ENCODE measurements at regions not wholly inside any gene's neighbourhood (a gene's known extent, or its start where the extent isn't known, plus 50 kb on each side); places are given as distances from the start of the nearest gene placed in this dataset.

DNA sequence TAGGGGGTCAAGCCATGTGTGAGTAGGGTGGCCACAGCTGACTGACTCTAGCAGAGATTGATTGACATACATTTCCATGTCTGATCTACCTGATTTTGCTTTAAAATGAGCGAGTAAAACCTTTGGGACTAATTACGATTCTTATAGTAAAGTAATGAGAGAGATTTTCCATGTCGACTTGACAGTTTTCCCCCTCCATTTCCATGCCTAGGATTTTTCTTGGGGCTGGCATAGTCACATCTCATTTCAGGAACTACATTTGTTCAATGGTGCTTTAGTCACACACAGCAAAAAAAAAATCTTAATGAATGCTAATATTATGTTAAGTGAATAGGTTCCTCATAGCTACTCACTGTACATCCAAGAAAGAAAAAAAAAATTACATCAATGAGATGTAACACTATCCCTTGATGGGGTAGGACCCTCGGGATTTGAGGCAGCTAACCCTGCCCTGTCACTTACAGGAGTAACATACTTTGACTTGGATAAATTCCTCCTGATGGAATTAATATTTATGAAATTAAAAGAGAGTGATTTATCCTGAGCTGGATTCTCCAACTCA lies 690.9 kb downstream of the TDRD15 start:
- Histone ChIP-seq H3K9ac (ENCODE audit: low read depth, low read length, poor library complexity) (no peak overlapping the region), H3K27ac (replicated peaks; ENCODE audit: low read length) (no peak overlapping the region), H2BK15ac (ENCODE audit: low read length) (no peak overlapping the region), H2BK12ac (ENCODE audit: low read length) (no peak overlapping the region), H3K9me3 (replicated peaks in 1 of 2; ENCODE audit: control insufficient read depth in 2 of 2, insufficient read depth in 1 of 2, low read depth in 1 of 2, low read length in 2 of 2) (no peaks in the 10 kb centered on the region), H3K4me2 (ENCODE audit: insufficient read depth, low read length, poor library complexity, severe bottlenecking) (no peak overlapping the region), H3K36me3 (replicated peaks in 1 of 2; ENCODE audit: control insufficient read depth in 2 of 2, insufficient read depth in 2 of 2, low read length in 2 of 2) (no peaks in the 10 kb centered on the region), H2AK5ac (ENCODE audit: low read depth, low read length) (no peak overlapping the region), H3K27me3 (ENCODE audit: control insufficient read depth in 3 of 3, insufficient read depth in 3 of 3, low read depth in 1 of 3, low read length in 3 of 3) (no peaks in the 10 kb centered on the region), H2BK120ac (ENCODE audit: low read depth, low read length) (no peak overlapping the region), H2BK5ac (ENCODE audit: low read length) (no peak overlapping the region), H3K4ac (ENCODE audit: low read length) (no peak overlapping the region), H4K91ac (ENCODE audit: low read depth, low read length, poor library complexity) (no peak overlapping the region), H4K8ac (ENCODE audit: low read depth, low read length) (no peak overlapping the region), H2AFZ (ENCODE audit: low read length) (no peak overlapping the region), H3K14ac (ENCODE audit: low read length) (no peak overlapping the region), H3K4me1 (ENCODE audit: control insufficient read depth in 2 of 2, insufficient read depth in 1 of 2, low read depth in 1 of 2, low read length in 2 of 2) (peaks cover 0 to 6% of the 10 kb centered on the region in 2 donors), H3K4me3 (ENCODE audit: low read length in 2 of 2) (no peak overlapping the region), H3K79me1 (ENCODE audit: low read depth, low read length) (no peaks in the 10 kb centered on the region), H3K23ac (ENCODE audit: low read depth, low read length, poor library complexity) (no peak overlapping the region), H3K18ac (ENCODE audit: low read length) (no peak overlapping the region)
- no CpG with 5 or more reads among the region's 4 CpGs for WGBS, 2 donors (ENCODE audit: extremely low coverage in 2 of 2, insufficient read length in 2 of 2, insufficient replicate concordance in 1 of 2)
- DNase-seq (ENCODE audit: low spot score), result no peak

DNA sequence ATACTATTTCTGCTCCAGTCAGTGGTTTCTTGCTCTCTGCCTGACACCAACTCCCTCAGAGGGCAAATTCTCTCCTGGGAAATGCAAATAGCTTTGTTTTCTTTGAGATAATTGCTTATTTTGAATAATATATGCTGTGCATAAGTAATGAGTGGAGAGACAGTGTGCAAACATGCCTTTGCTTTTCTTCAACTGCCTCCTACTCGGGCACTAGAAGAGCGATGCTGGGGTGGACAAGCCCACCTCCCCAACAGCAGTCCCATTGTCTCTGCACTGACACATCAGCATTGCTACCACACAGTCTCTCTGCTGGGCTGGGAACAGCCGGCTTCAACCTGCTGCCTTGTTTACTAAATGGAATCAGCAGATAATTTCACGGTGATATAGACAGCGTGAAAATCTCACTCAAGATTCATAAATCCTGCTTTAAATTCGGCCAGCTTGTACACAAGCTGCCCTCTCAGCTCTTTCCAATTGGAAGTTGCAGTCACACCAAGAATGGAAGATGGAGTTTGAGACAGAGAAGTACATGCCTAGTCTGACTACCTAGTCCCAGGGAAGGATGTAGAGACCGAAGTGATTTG lies 694.5 kb downstream of the TDRD15 start:
- Histone ChIP-seq H3K9ac (ENCODE audit: low read depth, low read length, poor library complexity) (no peak overlapping the region), H3K27ac (replicated peaks; ENCODE audit: low read length) (no peak overlapping the region)

GRCh38 chr2:21819454-21819853 lies 695.7 kb downstream of the TDRD15 start:
- Histone ChIP-seq H3K9me3 (replicated peaks in 1 of 2; ENCODE audit: control insufficient read depth in 2 of 2, insufficient read depth in 1 of 2, low read depth in 1 of 2, low read length in 2 of 2) (no peaks in the 10 kb centered on the region), H3K18ac (ENCODE audit: low read length) (no peak overlapping the region), H3K4me1 (ENCODE audit: control insufficient read depth in 2 of 2, insufficient read depth in 1 of 2, low read depth in 1 of 2, low read length in 2 of 2) (peaks cover 0 to 12% of the 10 kb centered on the region in 2 donors), H3K36me3 (replicated peaks in 1 of 2; ENCODE audit: control insufficient read depth in 2 of 2, insufficient read depth in 2 of 2, low read length in 2 of 2) (no peaks in the 10 kb centered on the region), H2BK12ac (ENCODE audit: low read length) (no peak overlapping the region), H3K4ac (ENCODE audit: low read length) (no peak overlapping the region), H2AK5ac (ENCODE audit: low read depth, low read length) (no peak overlapping the region), H3K79me1 (ENCODE audit: low read depth, low read length) (no peaks in the 10 kb centered on the region), H2BK5ac (ENCODE audit: low read length) (no peak overlapping the region), H3K4me2 (ENCODE audit: insufficient read depth, low read length, poor library complexity, severe bottlenecking) (no peak overlapping the region), H3K4me3 (ENCODE audit: low read length in 2 of 2) (no peak overlapping the region), H3K23ac (ENCODE audit: low read depth, low read length, poor library complexity) (no peak overlapping the region), H3K14ac (ENCODE audit: low read length) (no peak overlapping the region), H2AFZ (ENCODE audit: low read length) (no peak overlapping the region), H2BK120ac (ENCODE audit: low read depth, low read length) (no peak overlapping the region), H3K27ac (replicated peaks; ENCODE audit: low read length) (no peak overlapping the region), H2BK15ac (ENCODE audit: low read length) (no peak overlapping the region), H4K8ac (ENCODE audit: low read depth, low read length) (no peak overlapping the region), H3K27me3 (ENCODE audit: control insufficient read depth in 3 of 3, insufficient read depth in 3 of 3, low read depth in 1 of 3, low read length in 3 of 3) (no peaks in the 10 kb centered on the region), H3K9ac (ENCODE audit: low read depth, low read length, poor library complexity) (no peak overlapping the region), H4K91ac (ENCODE audit: low read depth, low read length, poor library complexity) (no peak overlapping the region)
- no peak for DNase-seq (ENCODE audit: low spot score)
- WGBS, 2 donors (ENCODE audit: extremely low coverage in 2 of 2, insufficient read length in 2 of 2, insufficient replicate concordance in 1 of 2), result no CpG with 5 or more reads among the region's 2 CpGs

More for the DNA sequence above, 694.5 kb downstream of the TDRD15 start:
- Histone ChIP-seq H3K4ac (ENCODE audit: low read length) (no peak overlapping the region), H2BK120ac (ENCODE audit: low read depth, low read length) (no peak overlapping the region), H2BK5ac (ENCODE audit: low read length) (no peak overlapping the region), H3K18ac (ENCODE audit: low read length) (no peak overlapping the region), H3K14ac (ENCODE audit: low read length) (no peak overlapping the region), H4K8ac (ENCODE audit: low read depth, low read length) (no peak overlapping the region), H2AFZ (ENCODE audit: low read length) (no peak overlapping the region), H3K4me2 (ENCODE audit: insufficient read depth, low read length, poor library complexity, severe bottlenecking) (no peak overlapping the region), H3K36me3 (replicated peaks in 1 of 2; ENCODE audit: control insufficient read depth in 2 of 2, insufficient read depth in 2 of 2, low read length in 2 of 2) (no peaks in the 10 kb centered on the region), H4K91ac (ENCODE audit: low read depth, low read length, poor library complexity) (no peak overlapping the region), H2AK5ac (ENCODE audit: low read depth, low read length) (no peak overlapping the region), H3K27me3 (ENCODE audit: control insufficient read depth in 3 of 3, insufficient read depth in 3 of 3, low read depth in 1 of 3, low read length in 3 of 3) (no peaks in the 10 kb centered on the region), H3K79me1 (ENCODE audit: low read depth, low read length) (no peaks in the 10 kb centered on the region), H2BK12ac (ENCODE audit: low read length) (no peak overlapping the region), H3K4me3 (ENCODE audit: low read length in 2 of 2) (no peak overlapping the region), H2BK15ac (ENCODE audit: low read length) (no peak overlapping the region), H3K4me1 (ENCODE audit: control insufficient read depth in 2 of 2, insufficient read depth in 1 of 2, low read depth in 1 of 2, low read length in 2 of 2) (peaks cover 0 to 12% of the 10 kb centered on the region in 2 donors), H3K9me3 (replicated peaks in 1 of 2; ENCODE audit: control insufficient read depth in 2 of 2, insufficient read depth in 1 of 2, low read depth in 1 of 2, low read length in 2 of 2) (no peaks in the 10 kb centered on the region), H3K23ac (ENCODE audit: low read depth, low read length, poor library complexity) (no peak overlapping the region)
- WGBS, 2 donors (ENCODE audit: extremely low coverage in 2 of 2, insufficient read length in 2 of 2, insufficient replicate concordance in 1 of 2), result no CpG with 5 or more reads among the region's 7 CpGs
- DNase-seq (ENCODE audit: low spot score), result no peak

DNA sequence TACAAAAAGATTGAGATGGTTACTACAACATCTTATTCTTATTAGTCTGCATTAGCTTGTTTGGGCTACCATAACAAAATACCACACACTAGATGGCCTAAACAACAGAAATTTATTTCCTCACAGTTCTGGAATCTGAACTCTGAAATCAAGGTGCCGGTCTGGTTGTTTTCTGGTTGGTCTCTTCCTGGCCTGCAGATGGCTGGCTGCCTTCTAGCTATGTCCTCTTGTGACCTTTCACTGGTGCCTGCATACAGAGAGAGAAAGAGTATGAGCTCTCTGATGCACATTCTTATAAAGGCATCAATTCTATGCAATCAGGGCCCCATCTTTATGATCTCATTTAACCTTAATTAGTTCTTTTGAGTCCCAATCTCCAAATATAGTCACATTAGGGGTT lies 696.5 kb downstream of the TDRD15 start:
- no peak overlapping the region for H2AK5ac ChIP-seq (ENCODE audit: low read depth, low read length)
- no peak overlapping the region for H2BK15ac ChIP-seq (ENCODE audit: low read length)
- H4K91ac ChIP-seq (ENCODE audit: low read depth, low read length, poor library complexity), result no peak overlapping the region
- no CpG with 5 or more reads among the region's 1 CpG for WGBS, 2 donors (ENCODE audit: extremely low coverage in 2 of 2, insufficient read length in 2 of 2, insufficient replicate concordance in 1 of 2)
- H3K79me1 ChIP-seq (ENCODE audit: low read depth, low read length), result no peaks in the 10 kb centered on the region
- no peaks in the 10 kb centered on the region for H3K27me3 ChIP-seq (ENCODE audit: control insufficient read depth in 3 of 3, insufficient read depth in 3 of 3, low read depth in 1 of 3, low read length in 3 of 3)
- no peak overlapping the region for H3K14ac ChIP-seq (ENCODE audit: low read length)
- no peak overlapping the region for H2AFZ ChIP-seq (ENCODE audit: low read length)
- no peak for DNase-seq (ENCODE audit: low spot score)
- H3K36me3 ChIP-seq (replicated peaks in 1 of 2; ENCODE audit: control insufficient read depth in 2 of 2, insufficient read depth in 2 of 2, low read length in 2 of 2), result no peaks in the 10 kb centered on the region
- no peak overlapping the region for H3K18ac ChIP-seq (ENCODE audit: low read length)
- no peak overlapping the region for H4K8ac ChIP-seq (ENCODE audit: low read depth, low read length)
- H2BK12ac ChIP-seq (ENCODE audit: low read length), result no peak overlapping the region
- peaks cover 0 to 12% of the 10 kb centered on the region in 2 donors for H3K4me1 ChIP-seq (ENCODE audit: control insufficient read depth in 2 of 2, insufficient read depth in 1 of 2, low read depth in 1 of 2, low read length in 2 of 2)
- H3K4me3 ChIP-seq (ENCODE audit: low read length in 2 of 2), result no peak overlapping the region
- no peaks in the 10 kb centered on the region for H3K9me3 ChIP-seq (replicated peaks in 1 of 2; ENCODE audit: control insufficient read depth in 2 of 2, insufficient read depth in 1 of 2, low read depth in 1 of 2, low read length in 2 of 2)
- no peak overlapping the region for H3K4me2 ChIP-seq (ENCODE audit: insufficient read depth, low read length, poor library complexity, severe bottlenecking)
- H2BK5ac ChIP-seq (ENCODE audit: low read length), result no peak overlapping the region
- no peak overlapping the region for H3K4ac ChIP-seq (ENCODE audit: low read length)
- H3K27ac ChIP-seq (replicated peaks; ENCODE audit: low read length), result no peak overlapping the region
- no peak overlapping the region for H3K9ac ChIP-seq (ENCODE audit: low read depth, low read length, poor library complexity)
- no peak overlapping the region for H2BK120ac ChIP-seq (ENCODE audit: low read depth, low read length)
- no peak overlapping the region for H3K23ac ChIP-seq (ENCODE audit: low read depth, low read length, poor library complexity)
